ENCODE measurements at regions not wholly inside any gene's neighbourhood (a gene's known extent, or its start where the extent isn't known, plus 50 kb on each side); places are given as distances from the start of the nearest gene placed in this dataset.

- TF ChIP-seq CTCF (IDR thresholded peaks at IDR 0.05; ENCODE audit: low read length) (no peak), EZH2 (IDR thresholded peaks at IDR 0.05; ENCODE audit: borderline replicate concordance, low read length) (no peak)
Observed at GRCh38 chr9:73813546-73813945, 661.9 kb downstream of the ANXA1 start.
